Breast epithelium (tissue), 4 donors: ENCODE measurements at regions not wholly inside any gene's neighbourhood (a gene's known extent, or its start where the extent isn't known, plus 50 kb on each side); places are given as distances from the start of the nearest gene placed in this dataset.

Experiments used
- DNase-seq, 2 donors: peaks; one replicate each; pipeline ENCODE4 v3.0.0-alpha.2; 2019; ENCODE audit warnings: low spot score in 2 of 2
- H3K27ac ChIP-seq, 2 donors: fragments of 200-600 bp; sonication (generic) in 1 of 2; one replicate each; pipeline ENCODE4 v1.5.1; 2016 to 2019; ENCODE audit warnings: mild to moderate bottlenecking in 1 of 2
- H3K27me3 ChIP-seq, 2 donors: fragments of 200-600 bp; sonication (generic) in 1 of 2; one replicate each; pipeline versions ENCODE4 v1.5.1 to v1.6.0; 2017 to 2019; ENCODE audit warnings: control low read depth in 1 of 2, mild to moderate bottlenecking in 1 of 2
- H3K36me3 ChIP-seq: fragments of 200-600 bp; one replicate; pipeline ENCODE4 v1.5.1; 2019
- H3K4me1 ChIP-seq, 2 donors: fragments of 200-600 bp; sonication (generic); one replicate each; pipeline ENCODE4 v1.5.1; 2016 to 2019; ENCODE audit warnings: control low read depth in 1 of 2
- H3K4me3 ChIP-seq, 3 donors: fragments of 200-600 bp; sonication (generic); 1 replicate in 2 of 3; 2 replicates in 1 of 3; pipeline ENCODE4 v1.5.1; 2016 to 2019; ENCODE audit warnings: mild to moderate bottlenecking in 3 of 3, moderate library complexity in 2 of 3
- H3K9me3 ChIP-seq, 2 donors: fragments of 200-600 bp; sonication (generic) in 1 of 2; one replicate each; pipeline ENCODE4 v1.5.1; 2016 to 2019; ENCODE audit warnings: control low read depth in 1 of 2
- POLR2A ChIP-seq: fragments of 450-650 bp; IDR thresholded peaks from one replicate; pipeline ENCODE4 v1.6.1; 2016; ENCODE audit warnings: antibody characterized with exemption, mild to moderate bottlenecking, moderate library complexity
- POLR2AphosphoS5 ChIP-seq, 3 donors: sonication (generic); formaldehyde crosslinking; IDR thresholded peaks; one replicate each; pipeline ENCODE4 v1.6.1; 2017; ENCODE audit warnings: antibody characterized with exemption in 3 of 3
- intact Hi-C: fragments of 100-400 bp; cut with DNase I; formaldehyde crosslinking; loops from one replicate; pipeline ENCODE4 v1.15.1; 2023; ENCODE audit warnings: low total_unique reads
- TF ChIP-seq, protein P1 (sequence below), 3 donors: fragments of 450-650 bp; IDR thresholded peaks; one replicate each; pipeline ENCODE4 v1.5.1; 2016 to 2017; ENCODE audit warnings: antibody characterized with exemption in 3 of 3, mild to moderate bottlenecking in 3 of 3, moderate library complexity in 3 of 3

DNA sequence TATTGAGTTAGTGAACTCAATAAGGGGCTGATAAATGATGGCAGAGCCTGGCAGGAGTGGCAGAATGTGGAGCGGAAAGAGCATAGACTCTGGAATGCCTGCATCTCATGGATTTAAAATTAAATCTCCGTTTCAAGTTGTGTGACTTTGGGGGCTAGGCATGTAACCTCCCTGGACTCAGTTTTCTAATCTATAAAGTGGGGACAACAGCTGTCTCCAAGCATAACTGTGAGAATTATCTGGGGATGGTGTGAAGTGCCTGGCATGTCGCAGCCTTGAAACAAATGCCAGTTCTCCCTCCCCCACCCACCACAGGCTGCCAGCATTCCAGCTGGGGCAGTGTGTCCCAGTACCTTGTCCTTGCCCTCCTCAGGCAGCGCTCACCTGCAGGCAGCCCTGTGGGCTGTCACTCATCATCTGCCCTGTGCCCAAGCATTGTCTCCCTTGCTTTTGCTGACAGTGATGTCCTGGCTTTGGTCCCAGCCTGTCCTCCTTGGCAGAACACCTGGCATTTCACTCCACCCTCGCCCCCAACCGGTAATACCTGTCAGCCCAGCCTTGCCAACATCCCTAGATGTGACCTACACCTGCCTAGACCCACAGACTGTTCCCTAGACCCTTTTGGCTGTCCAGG is 129.6 kb downstream of the MRM1 start:
- Histone ChIP-seq H3K27me3 (peaks cover 0 to 32% of the 10 kb centered on the region in 2 donors), H3K9me3 (no peaks in the 10 kb centered on the region), H3K36me3 (no peaks in the 10 kb centered on the region), H3K4me1 (no peaks in the 10 kb centered on the region), H3K27ac (no peak overlapping the region), H3K4me3 (no peak overlapping the region)
- TF ChIP-seq POLR2AphosphoS5 (IDR thresholded peaks at IDR 0.05): peak in 1 of 3 donors; percentile 44
- TF ChIP-seq, protein P1, sequence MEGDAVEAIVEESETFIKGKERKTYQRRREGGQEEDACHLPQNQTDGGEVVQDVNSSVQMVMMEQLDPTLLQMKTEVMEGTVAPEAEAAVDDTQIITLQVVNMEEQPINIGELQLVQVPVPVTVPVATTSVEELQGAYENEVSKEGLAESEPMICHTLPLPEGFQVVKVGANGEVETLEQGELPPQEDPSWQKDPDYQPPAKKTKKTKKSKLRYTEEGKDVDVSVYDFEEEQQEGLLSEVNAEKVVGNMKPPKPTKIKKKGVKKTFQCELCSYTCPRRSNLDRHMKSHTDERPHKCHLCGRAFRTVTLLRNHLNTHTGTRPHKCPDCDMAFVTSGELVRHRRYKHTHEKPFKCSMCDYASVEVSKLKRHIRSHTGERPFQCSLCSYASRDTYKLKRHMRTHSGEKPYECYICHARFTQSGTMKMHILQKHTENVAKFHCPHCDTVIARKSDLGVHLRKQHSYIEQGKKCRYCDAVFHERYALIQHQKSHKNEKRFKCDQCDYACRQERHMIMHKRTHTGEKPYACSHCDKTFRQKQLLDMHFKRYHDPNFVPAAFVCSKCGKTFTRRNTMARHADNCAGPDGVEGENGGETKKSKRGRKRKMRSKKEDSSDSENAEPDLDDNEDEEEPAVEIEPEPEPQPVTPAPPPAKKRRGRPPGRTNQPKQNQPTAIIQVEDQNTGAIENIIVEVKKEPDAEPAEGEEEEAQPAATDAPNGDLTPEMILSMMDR (IDR thresholded peaks at IDR 0.05): no peak
- intact Hi-C loops: no loop called here
- DNase-seq: peak; percentile 67 to 87

DNA sequence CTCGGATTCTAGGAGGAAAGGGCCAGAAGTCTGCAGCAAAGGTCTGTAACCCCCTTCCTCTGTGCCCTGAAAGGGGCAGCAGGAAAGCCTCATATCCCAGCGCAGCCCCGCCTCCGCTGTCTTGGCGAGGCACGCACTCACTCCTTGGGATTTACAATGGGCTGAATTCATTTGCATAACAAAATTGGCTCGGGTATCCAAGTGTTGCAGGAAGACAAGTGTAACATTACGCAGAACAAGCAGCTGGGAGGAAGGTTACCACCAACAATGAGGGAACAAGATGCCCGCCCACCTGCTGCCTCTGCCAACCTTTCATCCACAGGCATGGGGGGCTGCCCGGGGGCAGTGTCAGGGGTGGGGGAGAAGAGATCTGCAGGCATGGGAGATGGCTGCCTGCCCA is 130.4 kb downstream of the MRM1 start:
- H3K9me3 ChIP-seq: no peaks in the 10 kb centered on the region
- H3K27me3 ChIP-seq: peaks cover 0 to 32% of the 10 kb centered on the region in 2 donors
- no peak for DNase-seq
- TF ChIP-seq, protein P1 (IDR thresholded peaks at IDR 0.05): no peak
- TF ChIP-seq POLR2A: no peak
- no peak overlapping the region for H3K4me3 ChIP-seq
- intact Hi-C loops: no loop called here
- H3K27ac ChIP-seq: no peak overlapping the region
- no peaks in the 10 kb centered on the region for H3K36me3 ChIP-seq
- H3K4me1 ChIP-seq: no peaks in the 10 kb centered on the region

DNA sequence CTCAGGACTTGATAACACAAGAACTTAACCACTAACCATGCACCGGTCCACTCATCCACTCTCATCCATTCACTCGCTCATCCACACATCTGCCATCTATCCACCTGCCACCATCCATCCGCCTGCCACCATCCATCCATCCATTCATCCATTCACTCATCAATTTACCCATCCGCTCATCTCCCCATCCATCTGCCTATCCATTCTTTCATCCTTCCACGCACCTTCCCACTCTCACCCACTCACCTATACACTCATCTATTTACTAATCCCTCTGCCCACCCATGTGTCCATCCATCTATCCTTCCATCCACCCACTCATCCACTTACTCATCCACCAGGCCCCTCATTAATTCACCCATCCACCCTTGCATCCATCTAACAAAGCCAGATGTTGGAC is 131.0 kb downstream of the MRM1 start:
- Histone ChIP-seq H3K36me3 (no peaks in the 10 kb centered on the region), H3K4me1 (no peaks in the 10 kb centered on the region), H3K4me3 (no peak overlapping the region), H3K9me3 (no peaks in the 10 kb centered on the region), H3K27ac (no peak overlapping the region), H3K27me3 (peaks cover 0 to 27% of the 10 kb centered on the region in 2 donors)
- DNase-seq: no peak
- TF ChIP-seq POLR2A: no peak
- TF ChIP-seq, protein P1 (IDR thresholded peaks at IDR 0.05): no peak
- TF ChIP-seq POLR2AphosphoS5 (IDR thresholded peaks at IDR 0.05): no peak
- intact Hi-C loops: no loop called here

DNA sequence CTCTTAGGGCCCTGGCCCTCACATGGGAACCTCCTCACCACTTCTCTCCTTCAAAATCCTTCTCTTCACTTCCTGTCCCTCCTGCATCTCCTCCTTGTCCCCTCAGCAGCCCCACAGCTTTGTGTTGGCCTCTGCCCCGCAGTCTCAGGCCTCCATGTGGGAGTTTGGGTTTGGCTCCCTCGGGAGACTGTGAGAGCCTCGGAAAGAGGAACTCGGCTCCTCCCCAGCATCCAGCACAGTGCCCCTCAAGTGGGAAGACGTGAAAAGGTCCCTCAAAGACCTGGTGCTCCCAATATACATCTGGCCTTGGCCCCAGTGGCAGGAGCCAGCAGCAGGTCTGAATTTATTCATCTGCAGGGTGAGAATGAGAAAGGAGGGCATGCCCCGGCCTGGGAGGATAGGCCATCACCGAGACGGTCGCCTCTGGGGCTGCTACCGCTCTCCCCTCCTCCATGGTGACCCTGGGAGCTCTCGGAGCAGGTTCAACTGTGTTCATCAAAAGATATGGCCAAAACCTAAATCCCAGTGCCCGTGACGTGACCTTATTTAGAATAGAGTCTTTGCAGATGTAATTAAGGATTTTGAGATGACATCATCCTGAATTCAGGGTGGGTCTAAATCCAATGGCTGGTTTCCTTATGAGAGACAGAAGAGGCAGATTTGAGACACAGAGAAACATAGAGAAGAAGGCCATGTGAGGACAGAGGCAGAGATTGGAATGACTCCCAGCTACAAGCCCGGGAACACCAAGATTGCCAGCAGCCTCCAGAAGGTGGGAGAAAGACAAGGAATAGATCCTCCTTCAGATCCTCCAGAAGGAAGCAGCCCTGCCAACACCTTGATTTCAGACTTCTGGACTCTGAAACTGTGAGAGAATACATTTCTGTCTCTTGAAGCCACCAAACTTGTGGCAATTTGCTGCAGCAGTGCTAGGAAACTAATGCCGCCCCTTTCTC is 135.1 kb downstream of the MRM1 start:
- Histone ChIP-seq H3K4me1 (no peaks in the 10 kb centered on the region), H3K4me3 (no peak overlapping the region), H3K36me3 (no peaks in the 10 kb centered on the region), H3K9me3 (no peaks in the 10 kb centered on the region), H3K27ac (no peak overlapping the region), H3K27me3 (peaks cover 0 to 5% of the 10 kb centered on the region in 2 donors)
- no peak for DNase-seq
- TF ChIP-seq POLR2AphosphoS5 (IDR thresholded peaks at IDR 0.05) (no peak), POLR2A (no peak)
- TF ChIP-seq, protein P1 (IDR thresholded peaks at IDR 0.05): no peak
- intact Hi-C loops: no loop called here

DNA sequence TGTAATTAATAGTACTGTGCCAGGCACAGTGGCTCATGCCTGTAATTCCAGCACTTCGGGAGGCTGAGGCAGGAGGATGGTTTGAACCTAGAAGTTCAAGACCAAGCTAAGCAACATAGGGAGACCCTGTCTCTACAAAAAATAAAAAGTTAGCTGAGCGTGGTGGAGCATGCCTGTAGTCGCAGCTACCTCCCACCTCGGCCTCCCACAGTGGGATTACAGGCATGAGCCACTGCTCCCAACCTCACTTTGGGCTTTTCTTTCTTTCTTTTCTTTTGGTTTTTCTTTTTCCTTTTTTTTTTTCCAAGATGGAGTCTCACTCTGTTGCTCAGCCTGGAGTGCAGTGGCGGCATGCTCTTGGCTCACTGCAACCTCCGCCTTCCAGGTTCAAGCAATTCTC is 137.8 kb downstream of the MRM1 start:
- Histone ChIP-seq H3K27me3 (no peaks in the 10 kb centered on the region), H3K4me3 (no peak overlapping the region), H3K36me3 (no peaks in the 10 kb centered on the region), H3K4me1 (no peaks in the 10 kb centered on the region), H3K27ac (no peak overlapping the region), H3K9me3 (no peaks in the 10 kb centered on the region)
- no peak for DNase-seq
- TF ChIP-seq POLR2A: no peak
- TF ChIP-seq, protein P1 (IDR thresholded peaks at IDR 0.05): no peak
- TF ChIP-seq POLR2AphosphoS5 (IDR thresholded peaks at IDR 0.05): no peak
- intact Hi-C loops: no loop called here
